ENCODE measurements at regions not wholly inside any gene's neighbourhood (a gene's known extent, or its start where the extent isn't known, plus 50 kb on each side); places are given as distances from the start of the nearest gene placed in this dataset.

DNA sequence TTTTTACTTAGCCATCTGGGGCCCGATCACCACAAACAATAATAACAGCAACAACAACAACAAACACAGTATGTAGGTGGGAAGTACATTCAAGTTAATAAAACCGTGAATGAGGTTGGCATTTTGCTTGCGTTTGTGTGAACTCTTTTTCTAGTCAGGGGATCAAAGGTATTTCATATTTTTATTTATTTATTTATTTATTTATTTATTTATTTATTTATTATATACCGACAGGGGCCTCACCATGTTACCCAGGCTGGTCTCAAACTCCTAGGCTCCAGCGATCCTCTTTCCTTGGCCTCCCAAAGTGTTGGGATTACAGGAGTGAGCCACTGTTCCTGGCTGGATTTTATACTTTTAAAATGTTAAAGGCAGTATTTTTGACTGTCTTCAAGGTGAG lies 325.4 kb downstream of the RAPGEF2 start:
- TF ChIP-seq POLR2AphosphoS5 (IDR thresholded peaks at IDR 0.05; ENCODE audit: low read depth, low read length) (no peak), CTCF (IDR thresholded peaks at IDR 0.05) (no peak), TCF7L2 (IDR thresholded peaks at IDR 0.05; ENCODE audit: low read depth, low read length) (no peak), SIN3A (IDR thresholded peaks at IDR 0.05; ENCODE audit: borderline replicate concordance, insufficient read depth, low read depth, low read length) (no peak), REST (IDR thresholded peaks at IDR 0.05; ENCODE audit: insufficient read depth in 1 of 2, low read depth in 2 of 2, low read length in 1 of 2) (no peak)
- in situ Hi-C loops (cut with HindIII; ENCODE audit: low pct_unique_long_range_greater_than_20kb, low sequenced_read_pairs) (no loop called here), intact Hi-C loops (cut with micrococcal nuclease; ENCODE audit: unreplicated experiment) (no loop called here)
- DNase-seq (ENCODE audit: low read depth, low spot score) (no peak), ATAC-seq (no peak)
- H3K36me3 ChIP-seq (ENCODE audit: control insufficient read depth, insufficient read depth, low read length): no peaks in the 10 kb centered on the region
- H3K4me1 ChIP-seq (ENCODE audit: control insufficient read depth, insufficient read depth, low read length): no peaks in the 10 kb centered on the region
- no peaks in the 10 kb centered on the region for H3K9me3 ChIP-seq (ENCODE audit: control insufficient read depth, insufficient read depth, low read depth, low read length)
- H3K4me3 ChIP-seq (ENCODE audit: low read depth in 2 of 2, low read length in 2 of 2): no peak overlapping the region
- no TSS peak for BruUV-seq (replicated peaks)
- H3K27ac ChIP-seq (ENCODE audit: low read length): no peak overlapping the region
- ChIA-PET CTCF (no interaction called here), POLR2A (no interaction called here)
- no peaks in the 10 kb centered on the region for H3K27me3 ChIP-seq (ENCODE audit: control insufficient read depth, insufficient read depth, low read length)

- intact Hi-C loops (cut with micrococcal nuclease; ENCODE audit: unreplicated experiment) (no loop called here), in situ Hi-C loops (cut with HindIII; ENCODE audit: low pct_unique_long_range_greater_than_20kb, low sequenced_read_pairs) (no loop called here)
- POLR2A ChIA-PET: no interaction called here
- no TSS peak for BruUV-seq (replicated peaks)
- TF ChIP-seq SIN3A (IDR thresholded peaks at IDR 0.05; ENCODE audit: borderline replicate concordance, insufficient read depth, low read depth, low read length) (no peak), POLR2AphosphoS5 (IDR thresholded peaks at IDR 0.05; ENCODE audit: low read depth, low read length) (no peak), CTCF (IDR thresholded peaks at IDR 0.05) (no peak), REST (IDR thresholded peaks at IDR 0.05; ENCODE audit: insufficient read depth in 1 of 2, low read depth in 2 of 2, low read length in 1 of 2) (no peak), TCF7L2 (IDR thresholded peaks at IDR 0.05; ENCODE audit: low read depth, low read length) (no peak)
- no peak overlapping the region for H3K4me3 ChIP-seq (ENCODE audit: low read depth in 2 of 2, low read length in 2 of 2)
- DNase-seq (ENCODE audit: low read depth, low spot score): no peak
- H3K27me3 ChIP-seq (ENCODE audit: control insufficient read depth, insufficient read depth, low read length): no peaks in the 10 kb centered on the region
- ATAC-seq: no peak
- no peak overlapping the region for H3K27ac ChIP-seq (ENCODE audit: low read length)
- H3K9me3 ChIP-seq (ENCODE audit: control insufficient read depth, insufficient read depth, low read depth, low read length): no peaks in the 10 kb centered on the region
- no peaks in the 10 kb centered on the region for H3K36me3 ChIP-seq (ENCODE audit: control insufficient read depth, insufficient read depth, low read length)
- CTCF ChIA-PET: no interaction called here
- no peaks in the 10 kb centered on the region for H3K4me1 ChIP-seq (ENCODE audit: control insufficient read depth, insufficient read depth, low read length)
Measured at GRCh38 chr4:159428975-159429692, 326.3 kb downstream of the RAPGEF2 start.

All from Panc1 (cell line).